HG03135 (cell line): ENCODE measurements at regions not wholly inside any gene's neighbourhood (a gene's known extent, or its start where the extent isn't known, plus 50 kb on each side); places are given as distances from the start of the nearest gene placed in this dataset.
"Not testable (repeated sequence)": the region's sequence is repeated elsewhere in the genome, so short reads cannot be mapped to it uniquely, and the experiment has no call there.

Experiments
- ATAC-seq: cut with Tn5 transposase; IDR thresholded peaks from one replicate; pipeline ENCODE4 v1.9.1; 2021; ENCODE audit warnings: mild to moderate bottlenecking, moderate library complexity; ENCODE audit not compliant: unreplicated experiment

DNA sequence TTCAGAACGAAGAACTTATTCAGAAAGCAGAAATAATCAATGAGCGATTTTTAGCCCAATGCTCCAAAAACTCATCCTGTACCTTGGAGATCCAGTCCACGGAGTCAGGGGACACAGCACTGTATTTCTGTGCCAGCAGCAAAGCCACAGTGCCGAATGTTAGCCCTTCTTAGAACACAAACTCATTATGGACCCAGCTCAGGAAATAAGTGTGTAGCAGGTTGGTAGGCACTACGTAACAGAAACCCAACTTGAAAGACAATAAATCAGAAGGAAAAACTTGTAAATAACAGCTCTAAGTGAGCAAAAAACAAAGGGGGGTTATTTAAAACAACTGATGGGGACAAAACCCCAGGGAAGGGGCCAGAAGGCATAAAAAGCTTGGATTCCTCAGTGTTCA lies 112.0 kb upstream of the PRSS1 start:
- no peak for ATAC-seq

DNA sequence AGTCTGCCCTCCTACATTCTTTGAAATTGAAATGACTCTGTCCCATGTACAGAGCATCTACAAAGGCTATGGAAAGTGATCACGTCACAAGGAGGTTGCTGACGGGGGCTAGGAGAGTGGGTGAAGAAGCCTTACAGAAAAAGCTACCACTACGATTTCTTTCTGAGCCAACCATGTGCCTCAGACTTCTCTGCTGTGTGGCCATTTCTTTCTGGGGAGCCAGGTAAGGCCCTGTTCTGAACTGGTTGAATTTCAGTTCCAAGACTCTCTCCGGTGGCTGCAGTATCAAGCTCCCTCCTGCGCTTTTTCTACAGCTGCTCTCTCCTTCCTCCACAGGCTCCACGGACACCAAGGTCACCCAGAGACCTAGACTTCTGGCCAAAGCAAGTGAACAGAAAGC lies 112.5 kb upstream of the PRSS1 start:
- no peak for ATAC-seq

DNA sequence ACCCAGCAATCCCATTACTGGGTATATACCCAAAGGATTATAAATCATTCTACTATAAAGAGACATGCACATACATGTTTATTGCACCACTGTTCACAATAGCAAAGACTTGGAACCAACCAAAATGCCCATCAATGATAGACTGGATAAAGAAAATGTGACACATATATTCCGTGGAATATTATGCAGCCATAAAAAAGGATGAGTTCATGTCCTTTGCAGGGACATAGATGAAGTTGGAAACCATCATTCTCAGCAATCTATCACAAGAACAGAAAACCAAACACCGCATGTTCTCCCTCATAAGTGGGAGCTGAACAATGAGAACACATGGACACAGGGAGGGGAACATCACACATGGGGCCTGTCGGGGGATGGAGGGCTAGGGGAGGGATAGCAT lies 113.2 kb upstream of the PRSS1 start:
- not testable (repeated sequence) for ATAC-seq

DNA sequence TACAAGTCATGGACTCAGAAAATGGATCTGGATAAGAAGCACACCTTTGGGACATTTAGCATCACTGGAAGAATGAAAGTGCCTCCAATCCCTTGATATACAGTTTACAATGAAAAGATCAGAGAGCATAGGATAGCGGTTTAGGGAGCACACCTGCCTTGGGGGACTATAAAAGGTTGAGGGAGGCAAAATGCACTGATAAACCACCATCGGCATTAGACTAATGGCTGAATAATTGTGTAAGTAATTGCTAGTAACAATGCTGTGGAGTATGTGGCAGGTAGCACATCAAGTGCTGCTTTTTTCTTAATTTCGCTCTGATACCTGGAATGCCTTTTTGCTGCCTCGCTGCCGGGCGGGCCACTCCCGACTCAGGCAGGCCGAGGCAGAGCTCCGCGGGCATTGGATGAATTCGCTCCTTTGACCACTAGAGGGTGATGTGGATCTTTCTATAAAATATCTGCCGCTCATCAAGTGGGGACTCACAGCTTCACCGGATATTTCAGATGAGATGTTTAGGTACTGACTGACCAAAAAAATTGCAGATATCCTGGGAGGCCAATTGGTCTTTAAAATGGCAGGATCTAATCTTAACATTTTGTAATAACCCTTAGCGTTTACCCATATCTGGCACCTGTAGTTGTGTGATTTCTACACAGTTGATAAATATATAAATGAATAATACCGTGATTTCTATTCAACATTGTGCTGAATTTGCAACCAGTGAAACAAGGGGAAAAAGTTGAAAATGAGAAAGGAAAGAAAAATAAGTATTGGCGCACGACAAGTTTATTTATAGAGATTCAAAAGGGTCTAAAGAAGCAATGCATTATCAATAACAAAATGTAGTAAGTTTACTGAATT lies 116.8 kb upstream of the PRSS1 start:
- ATAC-seq, result peak; percentile 94

DNA sequence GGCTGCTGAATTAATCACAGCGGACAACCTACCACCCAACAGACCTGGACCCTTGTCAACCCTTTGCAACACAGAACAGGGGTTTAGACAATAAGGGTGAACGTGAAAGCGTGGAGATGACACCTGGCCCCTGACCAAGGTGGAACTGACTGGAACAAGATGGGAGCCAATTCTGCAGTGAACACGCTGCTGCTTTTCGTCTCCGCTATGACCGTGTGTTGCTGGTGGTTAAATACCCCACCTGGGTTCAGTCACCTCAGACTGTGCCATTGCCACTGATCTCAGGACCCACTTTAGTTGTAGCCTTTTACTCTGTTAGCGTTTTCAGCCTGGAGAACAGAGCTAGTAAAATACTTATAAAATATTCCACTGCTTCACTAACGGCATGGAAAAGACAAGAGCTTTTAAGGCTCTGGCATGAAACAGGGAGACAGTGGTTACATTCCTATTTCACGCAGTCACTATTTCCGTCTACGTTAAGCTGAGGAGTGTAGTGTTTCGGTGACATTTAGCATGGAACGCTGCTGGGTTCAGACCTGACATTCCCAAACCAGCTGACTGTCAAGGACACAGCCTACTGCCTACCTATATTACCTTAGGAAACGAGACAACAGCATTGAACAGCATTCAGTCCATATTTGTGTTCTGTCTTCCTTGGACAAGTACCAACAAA lies 119.5 kb upstream of the PRSS1 start:
- ATAC-seq, result no peak

DNA sequence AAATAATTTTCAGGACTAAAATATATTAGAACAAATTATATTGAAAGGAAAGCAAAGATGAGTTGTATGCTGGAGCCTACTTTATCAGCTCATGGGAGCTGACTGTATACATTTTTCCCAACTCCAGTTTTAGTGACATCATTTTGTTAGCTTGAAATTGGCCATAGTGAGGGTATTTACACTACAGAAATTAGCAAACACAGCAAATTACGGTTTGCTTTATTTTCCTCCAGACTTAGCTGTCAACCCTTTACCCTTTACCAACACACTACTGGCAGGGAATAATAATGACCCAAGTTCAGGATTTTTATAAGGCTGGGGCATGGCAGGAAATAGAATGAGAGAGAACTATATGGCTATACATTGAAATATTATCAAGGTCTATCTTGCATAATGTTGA lies 120.3 kb upstream of the PRSS1 start:
- no peak for ATAC-seq

DNA sequence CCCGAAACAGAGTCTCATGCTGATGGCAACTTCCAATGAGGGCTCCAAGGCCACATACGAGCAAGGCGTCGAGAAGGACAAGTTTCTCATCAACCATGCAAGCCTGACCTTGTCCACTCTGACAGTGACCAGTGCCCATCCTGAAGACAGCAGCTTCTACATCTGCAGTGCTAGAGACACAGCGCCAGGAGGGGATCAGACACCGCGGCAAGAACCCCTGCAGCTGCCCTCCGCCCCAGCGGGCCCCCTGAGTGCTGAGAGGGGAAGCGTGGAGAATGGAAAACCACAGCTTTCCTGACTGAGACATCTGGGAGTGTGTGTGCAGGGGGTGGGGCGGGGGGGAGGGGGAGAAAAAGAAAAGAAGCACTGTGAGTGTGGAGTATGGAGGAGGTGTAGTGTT lies 122.0 kb upstream of the PRSS1 start:
- not testable (repeated sequence) for ATAC-seq

DNA sequence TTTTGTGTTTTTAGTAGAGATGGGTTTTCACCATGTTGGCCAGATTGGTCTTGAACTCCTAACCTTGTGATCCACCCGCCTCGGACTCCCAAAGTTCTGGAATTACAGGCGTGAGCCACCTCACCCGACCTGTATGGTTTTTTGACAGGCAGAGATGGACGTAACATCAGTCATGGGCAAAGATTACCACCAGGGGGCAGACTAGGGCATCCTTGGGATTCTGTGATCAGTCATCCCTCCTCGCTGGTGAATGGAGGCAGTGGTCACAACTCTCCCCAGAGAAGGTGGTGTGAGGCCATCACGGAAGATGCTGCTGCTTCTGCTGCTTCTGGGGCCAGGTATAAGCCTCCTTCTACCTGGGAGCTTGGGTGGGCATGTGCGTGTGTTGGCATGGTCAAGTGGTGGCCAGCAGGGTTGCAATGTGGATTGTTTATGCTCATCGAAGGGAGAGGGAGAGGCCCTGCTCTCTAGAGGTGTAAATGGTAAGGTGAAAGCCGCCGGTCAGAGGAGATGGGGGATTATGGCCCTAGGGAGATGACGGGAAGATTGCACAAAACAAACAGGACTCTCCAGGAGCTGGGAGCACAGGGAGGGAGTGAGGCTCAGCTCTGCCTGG lies 122.7 kb upstream of the PRSS1 start:
- peak; percentile 85 for ATAC-seq

DNA sequence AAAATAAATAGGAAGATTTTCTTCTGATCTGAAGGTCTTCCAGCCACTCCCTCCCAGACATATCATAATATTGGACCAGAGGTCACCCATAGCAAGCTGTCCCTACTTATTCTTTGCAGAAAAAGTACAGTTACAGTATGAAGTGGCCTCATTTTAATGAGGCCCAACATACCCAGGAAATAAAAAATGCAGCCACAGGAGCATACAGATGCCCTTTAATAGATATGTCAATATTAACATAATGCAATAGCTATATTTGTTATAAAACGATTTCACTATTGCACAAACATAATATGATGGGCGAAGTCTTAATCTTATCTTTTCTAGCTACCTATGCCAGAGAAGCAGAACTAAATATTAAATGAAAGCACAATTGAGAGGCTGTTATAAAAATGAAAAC lies 124.1 kb upstream of the PRSS1 start:
- ATAC-seq, result not testable (repeated sequence)

DNA sequence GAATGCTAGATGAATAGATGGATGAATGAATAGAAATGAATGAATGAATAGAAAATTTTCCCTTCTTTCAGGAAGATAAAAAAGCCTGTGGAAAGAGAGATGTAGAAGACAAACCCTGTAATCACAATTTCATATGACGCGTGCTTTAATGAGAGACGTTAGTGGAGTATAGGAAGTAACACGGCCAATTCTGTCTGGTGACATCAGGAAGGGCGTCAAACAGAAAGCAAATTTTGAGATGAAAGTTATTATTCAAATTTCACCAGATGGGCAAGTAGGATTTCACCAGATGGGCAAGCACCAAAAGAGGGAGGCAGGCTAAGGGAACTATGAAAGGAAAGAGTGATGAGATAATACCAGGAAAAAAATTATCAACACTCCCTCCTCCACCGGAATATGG lies 128.9 kb upstream of the PRSS1 start:
- no peak for ATAC-seq

DNA sequence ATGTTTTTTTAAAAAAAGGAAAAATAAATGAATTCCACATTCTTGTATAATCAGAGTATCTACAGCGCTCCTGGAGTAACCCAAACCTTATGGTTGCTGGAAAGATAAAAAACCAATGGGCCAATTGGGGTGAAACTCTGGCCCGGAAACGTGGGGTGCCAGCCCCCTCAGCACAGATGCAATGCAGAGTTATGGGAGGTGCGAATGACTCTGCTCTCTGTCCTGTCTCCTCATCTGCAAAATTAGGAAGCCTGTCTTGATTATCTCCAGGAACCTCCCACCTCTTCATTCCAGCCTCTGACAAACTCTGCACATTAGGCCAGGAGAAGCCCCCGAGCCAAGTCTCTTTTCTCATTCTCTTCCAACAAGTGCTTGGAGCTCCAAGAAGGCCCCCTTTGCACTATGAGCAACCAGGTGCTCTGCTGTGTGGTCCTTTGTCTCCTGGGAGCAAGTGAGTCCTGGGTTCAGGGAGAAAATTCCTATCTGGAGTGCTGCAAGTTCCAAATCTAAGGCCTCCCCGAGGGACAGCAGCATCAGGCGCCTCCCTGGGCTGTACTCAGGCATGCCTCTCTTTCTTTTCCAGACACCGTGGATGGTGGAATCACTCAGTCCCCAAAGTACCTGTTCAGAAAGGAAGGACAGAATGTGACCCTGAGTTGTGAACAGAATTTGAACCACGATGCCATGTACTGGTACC lies 130.5 kb upstream of the PRSS1 start:
- no peak for ATAC-seq

DNA sequence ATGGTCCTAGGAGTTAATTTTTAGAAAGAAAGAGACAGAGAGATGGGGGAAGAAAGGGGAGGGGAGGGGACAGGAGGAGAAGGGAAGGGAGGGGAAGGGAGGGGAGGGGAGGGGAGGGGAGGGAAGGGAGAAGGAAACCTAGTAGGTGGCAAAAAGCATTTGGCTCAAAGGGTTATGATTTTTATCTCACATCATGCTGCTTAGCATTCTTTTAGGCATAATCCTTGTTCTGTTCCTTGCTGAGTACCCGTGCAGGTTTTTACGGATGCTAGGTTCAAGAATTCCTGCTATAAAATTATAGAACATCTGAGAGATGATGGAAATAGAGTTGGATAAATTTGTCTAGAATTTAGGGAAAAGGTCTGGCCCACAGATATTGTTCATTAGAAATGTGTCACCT lies 132.4 kb upstream of the PRSS1 start:
- ATAC-seq, result no peak

DNA sequence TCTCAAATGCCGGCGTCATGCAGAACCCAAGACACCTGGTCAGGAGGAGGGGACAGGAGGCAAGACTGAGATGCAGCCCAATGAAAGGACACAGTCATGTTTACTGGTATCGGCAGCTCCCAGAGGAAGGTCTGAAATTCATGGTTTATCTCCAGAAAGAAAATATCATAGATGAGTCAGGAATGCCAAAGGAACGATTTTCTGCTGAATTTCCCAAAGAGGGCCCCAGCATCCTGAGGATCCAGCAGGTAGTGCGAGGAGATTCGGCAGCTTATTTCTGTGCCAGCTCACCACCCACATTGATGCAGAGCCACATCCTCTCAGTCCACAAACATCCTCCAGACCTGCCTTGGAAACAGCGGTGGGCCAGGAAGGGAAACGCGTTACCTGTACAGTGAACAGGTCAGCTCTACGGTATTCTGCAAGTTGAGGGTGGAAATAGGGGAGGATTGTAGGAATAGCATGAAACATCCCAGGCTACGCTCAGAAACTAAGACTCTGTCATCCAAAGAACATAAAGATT lies 133.1 kb upstream of the PRSS1 start:
- ATAC-seq, result no peak

DNA sequence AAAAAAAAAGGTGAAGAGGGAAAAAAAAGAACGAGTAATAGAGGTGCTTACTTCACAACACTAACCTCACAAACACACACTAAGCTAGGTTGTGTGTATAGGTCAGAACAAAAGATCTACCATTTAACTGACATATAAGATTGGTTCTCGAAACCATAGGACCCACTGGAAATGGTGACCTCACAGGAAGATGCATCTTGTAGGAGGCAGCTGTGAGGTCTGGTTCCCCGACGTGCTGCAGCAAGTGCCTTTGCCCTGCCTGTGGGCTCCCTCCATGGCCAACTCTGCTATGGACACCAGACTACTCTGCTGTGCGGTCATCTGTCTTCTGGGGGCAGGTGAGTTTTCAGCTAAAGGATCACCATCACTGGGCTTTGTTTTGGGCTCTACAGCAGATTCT lies 133.8 kb upstream of the PRSS1 start:
- ATAC-seq, result no peak

DNA sequence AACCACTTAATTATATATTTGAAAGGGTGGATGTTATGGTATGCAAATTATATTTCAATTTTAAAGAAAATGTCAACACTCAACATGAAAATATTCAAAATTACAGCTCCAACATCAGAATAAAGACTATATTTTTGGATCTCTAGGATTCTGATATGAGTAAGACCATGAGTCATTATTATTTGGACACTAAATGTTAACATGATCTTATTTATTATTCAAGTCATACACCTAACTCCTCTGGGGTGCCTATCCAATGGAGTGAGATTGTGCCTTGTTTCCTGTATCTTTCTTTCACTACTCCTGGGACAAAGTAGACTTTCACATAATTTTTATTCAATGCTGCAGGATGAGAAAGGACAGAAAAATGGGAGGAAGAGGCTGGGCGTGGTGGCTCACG lies 135.2 kb upstream of the PRSS1 start:
- no peak for ATAC-seq

DNA sequence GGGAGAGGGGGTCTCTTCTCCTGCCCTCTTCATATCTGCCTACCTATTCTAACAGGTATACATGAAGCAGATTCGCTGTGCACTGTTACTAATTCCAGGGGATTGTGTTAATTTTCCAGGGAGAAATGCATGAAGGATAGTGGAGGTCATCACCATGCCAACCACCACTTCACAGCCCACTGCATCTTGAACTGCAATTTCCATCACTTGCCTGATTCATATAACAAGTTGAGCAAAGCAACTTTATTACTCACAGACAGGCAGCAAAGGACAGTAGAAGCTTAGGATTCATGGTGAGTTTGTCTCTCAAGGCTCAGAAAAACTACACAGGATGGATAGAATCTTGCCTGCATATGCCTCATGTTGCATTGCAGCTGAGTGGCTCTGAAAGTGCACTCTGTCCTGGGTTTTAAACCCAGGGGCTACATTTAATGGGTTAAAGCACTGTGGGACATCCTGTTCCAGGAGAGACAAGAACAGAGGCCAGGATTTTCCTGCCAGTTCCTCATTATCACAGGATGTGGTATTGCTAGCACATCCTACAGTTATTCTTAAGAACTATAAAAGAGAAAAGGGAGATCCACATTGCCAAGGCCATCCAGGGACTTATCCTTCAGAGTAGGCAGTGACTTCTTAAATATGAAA lies 136.9 kb upstream of the PRSS1 start:
- ATAC-seq, result no peak

DNA sequence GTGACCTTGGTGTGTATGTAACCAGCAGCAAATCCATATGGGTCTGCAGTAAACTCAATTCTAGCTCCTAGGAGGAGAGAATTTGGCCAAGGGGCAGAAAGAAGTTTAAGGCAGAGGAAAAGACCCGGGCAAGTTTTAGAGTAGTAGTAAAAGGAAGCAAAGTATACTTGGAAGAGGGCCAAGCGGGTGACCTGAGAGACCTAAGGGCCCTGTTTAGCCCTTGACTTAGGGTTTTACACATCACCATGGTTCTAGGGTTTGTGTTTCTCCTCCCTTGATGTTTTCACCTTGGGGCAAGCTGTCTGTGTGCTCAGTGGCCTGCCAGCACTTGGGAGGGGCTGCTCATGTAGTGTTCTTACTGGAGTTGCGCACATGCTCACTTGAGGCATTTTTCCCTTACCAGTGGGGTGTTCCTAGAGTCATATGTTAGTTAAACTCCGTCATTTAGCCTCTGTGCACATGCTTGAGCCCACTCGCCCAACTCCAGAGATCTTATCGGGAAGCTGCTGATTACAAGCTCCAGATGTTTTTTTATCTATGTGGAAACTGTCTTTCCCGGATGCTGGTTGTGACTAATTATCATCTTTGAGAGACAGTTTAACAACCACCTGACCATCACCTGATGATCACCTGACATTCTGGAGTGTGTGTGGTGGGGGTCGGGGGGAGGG lies 137.6 kb upstream of the PRSS1 start:
- no peak for ATAC-seq

DNA sequence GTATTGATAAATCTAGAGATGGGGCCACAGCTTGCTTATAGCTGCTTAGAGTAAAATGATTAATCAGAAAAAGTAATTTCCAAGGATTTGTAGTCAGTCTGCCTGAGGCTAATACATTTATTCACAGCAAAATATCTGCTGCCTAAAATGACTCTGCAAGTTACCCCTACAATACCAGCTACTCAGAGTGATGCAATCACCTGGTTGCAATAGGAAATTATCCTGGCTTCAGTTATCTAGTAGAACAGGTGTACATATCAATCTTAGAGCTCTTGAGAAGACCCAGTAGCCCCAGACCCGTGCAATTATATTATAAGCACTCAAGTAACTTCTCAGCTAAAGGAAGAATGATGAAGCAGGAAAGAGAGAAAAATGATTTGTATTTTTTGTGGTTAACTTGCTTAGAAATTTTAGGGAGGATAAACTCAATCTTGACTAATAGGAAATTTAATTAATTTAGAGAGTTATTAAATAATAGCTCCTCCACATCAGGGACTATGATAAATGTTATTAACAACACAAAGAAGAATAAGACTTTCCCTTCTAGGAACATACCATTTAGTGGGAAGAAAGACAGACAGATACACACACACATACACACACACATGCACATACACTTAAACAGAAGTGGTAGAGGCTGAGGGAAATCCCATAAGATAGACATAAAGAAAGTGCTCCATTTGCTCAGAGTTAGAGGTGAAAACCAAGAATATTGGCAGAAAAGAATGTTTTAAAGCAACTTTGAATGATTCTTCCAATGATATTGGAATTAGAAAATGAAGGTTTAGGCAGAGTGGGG lies 140.4 kb upstream of the PRSS1 start:
- no peak for ATAC-seq

DNA sequence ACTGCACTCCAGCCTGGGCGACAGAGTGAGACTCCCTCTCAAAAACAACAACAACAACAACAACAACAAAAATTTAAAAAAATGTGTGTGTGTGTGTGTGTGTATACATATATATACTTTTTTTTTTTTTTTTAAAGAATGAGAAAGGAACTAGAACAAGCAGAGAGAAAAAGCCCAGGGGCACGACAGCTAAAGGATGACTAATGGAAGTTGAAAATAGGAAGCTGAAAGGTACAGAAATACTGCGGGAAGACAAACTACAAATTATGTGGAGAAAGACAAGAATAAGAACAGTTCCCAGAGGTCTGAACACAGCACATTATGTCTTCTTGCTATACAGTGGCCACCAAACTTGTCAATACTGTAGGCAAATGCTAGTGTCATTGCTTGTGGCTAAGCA lies 141.9 kb upstream of the PRSS1 start:
- no peak for ATAC-seq
